GM23338 (cell line): ENCODE measurements at regions not wholly inside any gene's neighbourhood (a gene's known extent, or its start where the extent isn't known, plus 50 kb on each side); places are given as distances from the start of the nearest gene placed in this dataset.

Experiments
- ATAC-seq: fragments of 200-7000 bp; cut with Tn5 transposase; 3 replicates; pipeline ENCODE4 v1.9.1; 2020
- DNase-seq: peaks from one replicate; pipeline ENCODE4 v3.0.0-alpha.2; 2015; ENCODE audit warnings: low spot score
- H2AFZ ChIP-seq: fragments of 200-600 bp; sonication (generic); 2 replicates; pipeline ENCODE4 v1.8.0; 2016; ENCODE audit warnings: antibody characterized with exemption, mild to moderate bottlenecking, moderate library complexity
- H3F3A ChIP-seq: fragments of 200-600 bp; sonication (generic); replicated peaks from 2 replicates; pipeline ENCODE4 v1.8.0; 2017; ENCODE audit warnings: antibody characterized with exemption, mixed run types, low read depth
- H3K27ac ChIP-seq: fragments of 200-600 bp; sonication (generic); 2 replicates; pipeline ENCODE4 v1.6.1; 2016; ENCODE audit warnings: low read depth
- H3K27me3 ChIP-seq: fragments of 200-600 bp; sonication (generic); 2 replicates; pipeline ENCODE4 v1.8.0; 2016; ENCODE audit warnings: mild to moderate bottlenecking, mixed run types, moderate library complexity; ENCODE audit not compliant: insufficient read depth
- H3K36me3 ChIP-seq: fragments of 200-600 bp; sonication (generic); 2 replicates; pipeline ENCODE4 v1.8.0; 2016; ENCODE audit warnings: mild to moderate bottlenecking; ENCODE audit not compliant: insufficient read depth
- H3K4me1 ChIP-seq: fragments of 200-600 bp; sonication (generic); 2 replicates; pipeline ENCODE4 v1.8.0; 2016; ENCODE audit warnings: mild to moderate bottlenecking, moderate library complexity; ENCODE audit not compliant: insufficient read depth
- H3K4me2 ChIP-seq: fragments of 200-600 bp; sonication (generic); 2 replicates; pipeline ENCODE4 v1.7.1; 2017; ENCODE audit warnings: mixed run types
- H3K4me3 ChIP-seq: fragments of 200-600 bp; sonication (generic); 2 replicates; pipeline ENCODE4 v1.6.1; 2016; ENCODE audit warnings: mixed run types
- H3K79me2 ChIP-seq: fragments of 200-600 bp; sonication (generic); replicated peaks from 2 replicates; pipeline ENCODE4 v1.8.0; 2017; ENCODE audit warnings: mild to moderate bottlenecking; ENCODE audit not compliant: insufficient read depth
- H3K9me2 ChIP-seq: fragments of 200-600 bp; sonication (generic); 2 replicates; pipeline ENCODE4 v1.8.0; 2017; ENCODE audit not compliant: insufficient read depth
- H4K20me1 ChIP-seq: fragments of 200-600 bp; sonication (generic); replicated peaks from 2 replicates; pipeline ENCODE4 v1.8.0; 2017; ENCODE audit warnings: mild to moderate bottlenecking; ENCODE audit not compliant: insufficient read depth
- H3K27ac Mint-ChIP-seq: 2 replicates; pipeline ENCODE4 v1.8.0; 2020; ENCODE audit warnings: inconsistent platforms, mild to moderate bottlenecking, moderate library complexity, mixed read lengths
- H3K27me3 Mint-ChIP-seq: 3 replicates; pipeline ENCODE4 v1.8.0; 2022; ENCODE audit warnings: low read depth, mild to moderate bottlenecking, moderate library complexity, mixed read lengths, inconsistent platforms; ENCODE audit not compliant: insufficient read depth, poor library complexity
- H3K36me3 Mint-ChIP-seq: 3 replicates; pipeline ENCODE4 v1.8.0; 2021; ENCODE audit warnings: low read depth, mild to moderate bottlenecking, inconsistent platforms, moderate library complexity, mixed read lengths
- H3K4me1 Mint-ChIP-seq: 3 replicates; pipeline ENCODE4 v1.8.0; 2020; ENCODE audit warnings: mild to moderate bottlenecking, inconsistent platforms, mixed read lengths
- H3K4me3 Mint-ChIP-seq: 3 replicates; pipeline ENCODE4 v1.8.0; 2021; ENCODE audit warnings: moderate library complexity, mild to moderate bottlenecking, inconsistent platforms, mixed read lengths
- H3K9me3 Mint-ChIP-seq: 3 replicates; pipeline ENCODE4 v1.8.0; 2020; ENCODE audit warnings: moderate library complexity, mild to moderate bottlenecking, inconsistent platforms, mixed read lengths
- CREB1 ChIP-seq: fragments of 250-450 bp; sonication (Bioruptor Pico); IDR thresholded peaks from 2 replicates; pipeline ENCODE4 v1.5.0; 2020; ENCODE audit warnings: low read depth, mild to moderate bottlenecking, moderate library complexity
- EZH2 ChIP-seq: fragments of 200-600 bp; sonication (generic); IDR thresholded peaks from one replicate; pipeline ENCODE4 v1.8.0; 2017; ENCODE audit warnings: antibody characterized with exemption, mild to moderate bottlenecking, low read depth; ENCODE audit not compliant: unreplicated experiment
- EZH2phosphoT487 ChIP-seq: fragments of 200-600 bp; sonication (generic); IDR thresholded peaks from one replicate; pipeline ENCODE4 v1.8.1; 2018; ENCODE audit warnings: antibody characterized with exemption; ENCODE audit not compliant: unreplicated experiment
- NANOG ChIP-seq: IDR thresholded peaks from 2 replicates; pipeline ENCODE4 v1.6.1; 2016; ENCODE audit warnings: antibody characterized with exemption, borderline replicate concordance
- STAT1 ChIP-seq: IDR thresholded peaks from one replicate; pipeline ENCODE4 v1.6.1; 2016; ENCODE audit warnings: antibody characterized with exemption; ENCODE audit not compliant: unreplicated experiment
- ZNF114 ChIP-seq: fragments of 250-450 bp; sonication (Bioruptor Pico); IDR thresholded peaks from 2 replicates; pipeline ENCODE4 v1.5.0; 2020; ENCODE audit warnings: mild to moderate bottlenecking, moderate library complexity
- ZNF331 ChIP-seq: fragments of 250-450 bp; sonication (Bioruptor Pico); IDR thresholded peaks from 2 replicates; pipeline ENCODE4 v1.5.0; 2020; ENCODE audit warnings: low read depth, mild to moderate bottlenecking, moderate library complexity
- TF ChIP-seq, protein P1 (sequence below): fragments of 250-450 bp; sonication (Bioruptor Pico); IDR thresholded peaks from 2 replicates; pipeline ENCODE4 v1.5.0; 2020; ENCODE audit warnings: mild to moderate bottlenecking, moderate library complexity
- TF ChIP-seq, protein P2 (sequence below): IDR thresholded peaks from 2 replicates; pipeline ENCODE4 v1.6.1; 2016; ENCODE audit warnings: antibody characterized with exemption
- TF ChIP-seq, protein P3 (sequence below), 2 experiments: fragments of 200-600 bp in 1 of 2; sonication (generic) in 1 of 2; conservative IDR thresholded peaks; 2 replicates each; pipeline versions ENCODE4 v1.5.1 to v1.6.1; 2016 to 2017; ENCODE audit warnings: antibody characterized with exemption in 2 of 2, low read depth in 2 of 2, mild to moderate bottlenecking in 2 of 2, moderate library complexity in 1 of 2
- TF ChIP-seq, protein P4 (sequence below): IDR thresholded peaks from one replicate; pipeline ENCODE4 v1.6.1; 2018; ENCODE audit warnings: antibody characterized with exemption; ENCODE audit not compliant: unreplicated experiment

DNA sequence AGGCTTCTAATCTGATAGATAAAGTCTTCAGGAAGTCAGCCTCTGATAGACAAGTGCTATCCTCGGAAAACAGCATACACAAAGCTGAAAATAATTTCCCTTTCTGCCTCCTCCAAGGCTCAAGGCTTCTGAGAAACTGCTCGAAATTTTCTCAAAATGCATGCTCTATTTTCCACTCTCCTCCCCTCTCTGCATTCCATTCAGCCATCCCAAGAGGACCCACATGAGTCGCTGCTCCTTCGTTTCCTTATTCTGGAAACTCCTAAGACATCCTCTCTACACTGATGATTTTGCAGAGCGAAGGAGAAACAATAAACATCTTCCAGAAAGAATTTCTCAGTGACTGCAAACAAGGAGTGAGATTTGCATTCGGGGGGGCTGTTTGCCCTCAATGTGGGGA is 92.2 kb upstream of the SFSWAP start (continued):
- TF ChIP-seq, protein P1, sequence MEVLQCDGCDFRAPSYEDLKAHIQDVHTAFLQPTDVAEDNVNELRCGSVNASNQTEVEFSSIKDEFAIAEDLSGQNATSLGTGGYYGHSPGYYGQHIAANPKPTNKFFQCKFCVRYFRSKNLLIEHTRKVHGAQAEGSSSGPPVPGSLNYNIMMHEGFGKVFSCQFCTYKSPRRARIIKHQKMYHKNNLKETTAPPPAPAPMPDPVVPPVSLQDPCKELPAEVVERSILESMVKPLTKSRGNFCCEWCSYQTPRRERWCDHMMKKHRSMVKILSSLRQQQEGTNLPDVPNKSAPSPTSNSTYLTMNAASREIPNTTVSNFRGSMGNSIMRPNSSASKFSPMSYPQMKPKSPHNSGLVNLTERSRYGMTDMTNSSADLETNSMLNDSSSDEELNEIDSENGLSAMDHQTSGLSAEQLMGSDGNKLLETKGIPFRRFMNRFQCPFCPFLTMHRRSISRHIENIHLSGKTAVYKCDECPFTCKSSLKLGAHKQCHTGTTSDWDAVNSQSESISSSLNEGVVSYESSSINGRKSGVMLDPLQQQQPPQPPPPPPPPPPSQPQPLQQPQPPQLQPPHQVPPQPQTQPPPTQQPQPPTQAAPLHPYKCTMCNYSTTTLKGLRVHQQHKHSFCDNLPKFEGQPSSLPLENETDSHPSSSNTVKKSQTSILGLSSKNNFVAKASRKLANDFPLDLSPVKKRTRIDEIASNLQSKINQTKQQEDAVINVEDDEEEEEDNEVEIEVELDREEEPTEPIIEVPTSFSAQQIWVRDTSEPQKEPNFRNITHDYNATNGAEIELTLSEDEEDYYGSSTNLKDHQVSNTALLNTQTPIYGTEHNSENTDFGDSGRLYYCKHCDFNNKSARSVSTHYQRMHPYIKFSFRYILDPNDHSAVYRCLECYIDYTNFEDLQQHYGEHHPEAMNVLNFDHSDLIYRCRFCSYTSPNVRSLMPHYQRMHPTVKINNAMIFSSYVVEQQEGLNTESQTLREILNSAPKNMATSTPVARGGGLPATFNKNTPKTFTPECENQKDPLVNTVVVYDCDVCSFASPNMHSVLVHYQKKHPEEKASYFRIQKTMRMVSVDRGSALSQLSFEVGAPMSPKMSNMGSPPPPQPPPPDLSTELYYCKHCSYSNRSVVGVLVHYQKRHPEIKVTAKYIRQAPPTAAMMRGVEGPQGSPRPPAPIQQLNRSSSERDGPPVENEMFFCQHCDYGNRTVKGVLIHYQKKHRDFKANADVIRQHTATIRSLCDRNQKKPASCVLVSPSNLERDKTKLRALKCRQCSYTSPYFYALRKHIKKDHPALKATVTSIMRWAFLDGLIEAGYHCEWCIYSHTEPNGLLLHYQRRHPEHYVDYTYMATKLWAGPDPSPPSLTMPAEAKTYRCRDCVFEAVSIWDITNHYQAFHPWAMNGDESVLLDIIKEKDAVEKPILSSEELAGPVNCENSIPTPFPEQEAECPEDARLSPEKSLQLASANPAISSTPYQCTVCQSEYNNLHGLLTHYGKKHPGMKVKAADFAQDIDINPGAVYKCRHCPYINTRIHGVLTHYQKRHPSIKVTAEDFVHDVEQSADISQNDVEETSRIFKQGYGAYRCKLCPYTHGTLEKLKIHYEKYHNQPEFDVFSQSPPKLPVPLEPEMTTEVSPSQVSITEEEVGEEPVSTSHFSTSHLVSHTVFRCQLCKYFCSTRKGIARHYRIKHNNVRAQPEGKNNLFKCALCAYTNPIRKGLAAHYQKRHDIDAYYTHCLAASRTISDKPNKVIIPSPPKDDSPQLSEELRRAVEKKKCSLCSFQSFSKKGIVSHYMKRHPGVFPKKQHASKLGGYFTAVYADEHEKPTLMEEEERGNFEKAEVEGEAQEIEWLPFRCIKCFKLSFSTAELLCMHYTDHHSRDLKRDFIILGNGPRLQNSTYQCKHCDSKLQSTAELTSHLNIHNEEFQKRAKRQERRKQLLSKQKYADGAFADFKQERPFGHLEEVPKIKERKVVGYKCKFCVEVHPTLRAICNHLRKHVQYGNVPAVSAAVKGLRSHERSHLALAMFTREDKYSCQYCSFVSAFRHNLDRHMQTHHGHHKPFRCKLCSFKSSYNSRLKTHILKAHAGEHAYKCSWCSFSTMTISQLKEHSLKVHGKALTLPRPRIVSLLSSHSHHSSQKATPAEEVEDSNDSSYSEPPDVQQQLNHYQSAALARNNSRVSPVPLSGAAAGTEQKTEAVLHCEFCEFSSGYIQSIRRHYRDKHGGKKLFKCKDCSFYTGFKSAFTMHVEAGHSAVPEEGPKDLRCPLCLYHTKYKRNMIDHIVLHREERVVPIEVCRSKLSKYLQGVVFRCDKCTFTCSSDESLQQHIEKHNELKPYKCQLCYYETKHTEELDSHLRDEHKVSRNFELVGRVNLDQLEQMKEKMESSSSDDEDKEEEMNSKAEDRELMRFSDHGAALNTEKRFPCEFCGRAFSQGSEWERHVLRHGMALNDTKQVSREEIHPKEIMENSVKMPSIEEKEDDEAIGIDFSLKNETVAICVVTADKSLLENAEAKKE (CRISPR knock-in tag), result no peak

GRCh38 chr12:131619106-131619642 is 91.7 kb upstream of the SFSWAP start:
- H3F3A ChIP-seq, result no peaks in the 10 kb centered on the region
- peaks cover 13% of the 10 kb centered on the region for H3K4me1 ChIP-seq
- H3K36me3 ChIP-seq, result no peaks in the 10 kb centered on the region
- no peak for DNase-seq
- H3K27me3 ChIP-seq, result no peaks in the 10 kb centered on the region
- H3K9me3 Mint-ChIP-seq, result no peaks in the 10 kb centered on the region
- H3K36me3 Mint-ChIP-seq, result no peaks in the 10 kb centered on the region
- no peak overlapping the region for H3K27ac Mint-ChIP-seq
- H3K27me3 Mint-ChIP-seq, result peaks cover 8% of the 10 kb centered on the region
- ATAC-seq, result no peak
- no peaks in the 10 kb centered on the region for H3K9me2 ChIP-seq
- no peak overlapping the region for H3K4me3 Mint-ChIP-seq
- no peak overlapping the region for H3K4me2 ChIP-seq
- peaks cover 31% of the 10 kb centered on the region for H3K4me1 Mint-ChIP-seq
- no peak overlapping the region for H3K4me3 ChIP-seq
- H4K20me1 ChIP-seq, result no peaks in the 10 kb centered on the region
- H3K79me2 ChIP-seq, result no peaks in the 10 kb centered on the region
- no peak overlapping the region for H3K27ac ChIP-seq
- no peak overlapping the region for H2AFZ ChIP-seq
- TF ChIP-seq NANOG (no peak), ZNF114 (CRISPR knock-in tag) (no peak), ZNF331 (CRISPR knock-in tag) (no peak), EZH2phosphoT487 (no peak), EZH2 (no peak), STAT1 (no peak), CREB1 (CRISPR knock-in tag) (no peak)
- TF ChIP-seq, protein P2, sequence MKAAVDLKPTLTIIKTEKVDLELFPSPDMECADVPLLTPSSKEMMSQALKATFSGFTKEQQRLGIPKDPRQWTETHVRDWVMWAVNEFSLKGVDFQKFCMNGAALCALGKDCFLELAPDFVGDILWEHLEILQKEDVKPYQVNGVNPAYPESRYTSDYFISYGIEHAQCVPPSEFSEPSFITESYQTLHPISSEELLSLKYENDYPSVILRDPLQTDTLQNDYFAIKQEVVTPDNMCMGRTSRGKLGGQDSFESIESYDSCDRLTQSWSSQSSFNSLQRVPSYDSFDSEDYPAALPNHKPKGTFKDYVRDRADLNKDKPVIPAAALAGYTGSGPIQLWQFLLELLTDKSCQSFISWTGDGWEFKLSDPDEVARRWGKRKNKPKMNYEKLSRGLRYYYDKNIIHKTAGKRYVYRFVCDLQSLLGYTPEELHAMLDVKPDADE, result no peak
- TF ChIP-seq, protein P3, sequence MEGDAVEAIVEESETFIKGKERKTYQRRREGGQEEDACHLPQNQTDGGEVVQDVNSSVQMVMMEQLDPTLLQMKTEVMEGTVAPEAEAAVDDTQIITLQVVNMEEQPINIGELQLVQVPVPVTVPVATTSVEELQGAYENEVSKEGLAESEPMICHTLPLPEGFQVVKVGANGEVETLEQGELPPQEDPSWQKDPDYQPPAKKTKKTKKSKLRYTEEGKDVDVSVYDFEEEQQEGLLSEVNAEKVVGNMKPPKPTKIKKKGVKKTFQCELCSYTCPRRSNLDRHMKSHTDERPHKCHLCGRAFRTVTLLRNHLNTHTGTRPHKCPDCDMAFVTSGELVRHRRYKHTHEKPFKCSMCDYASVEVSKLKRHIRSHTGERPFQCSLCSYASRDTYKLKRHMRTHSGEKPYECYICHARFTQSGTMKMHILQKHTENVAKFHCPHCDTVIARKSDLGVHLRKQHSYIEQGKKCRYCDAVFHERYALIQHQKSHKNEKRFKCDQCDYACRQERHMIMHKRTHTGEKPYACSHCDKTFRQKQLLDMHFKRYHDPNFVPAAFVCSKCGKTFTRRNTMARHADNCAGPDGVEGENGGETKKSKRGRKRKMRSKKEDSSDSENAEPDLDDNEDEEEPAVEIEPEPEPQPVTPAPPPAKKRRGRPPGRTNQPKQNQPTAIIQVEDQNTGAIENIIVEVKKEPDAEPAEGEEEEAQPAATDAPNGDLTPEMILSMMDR (conservative IDR thresholded peaks at IDR 0.05; ENCODE audit: low read depth in 2 of 2), result no peak
- TF ChIP-seq, protein P4, sequence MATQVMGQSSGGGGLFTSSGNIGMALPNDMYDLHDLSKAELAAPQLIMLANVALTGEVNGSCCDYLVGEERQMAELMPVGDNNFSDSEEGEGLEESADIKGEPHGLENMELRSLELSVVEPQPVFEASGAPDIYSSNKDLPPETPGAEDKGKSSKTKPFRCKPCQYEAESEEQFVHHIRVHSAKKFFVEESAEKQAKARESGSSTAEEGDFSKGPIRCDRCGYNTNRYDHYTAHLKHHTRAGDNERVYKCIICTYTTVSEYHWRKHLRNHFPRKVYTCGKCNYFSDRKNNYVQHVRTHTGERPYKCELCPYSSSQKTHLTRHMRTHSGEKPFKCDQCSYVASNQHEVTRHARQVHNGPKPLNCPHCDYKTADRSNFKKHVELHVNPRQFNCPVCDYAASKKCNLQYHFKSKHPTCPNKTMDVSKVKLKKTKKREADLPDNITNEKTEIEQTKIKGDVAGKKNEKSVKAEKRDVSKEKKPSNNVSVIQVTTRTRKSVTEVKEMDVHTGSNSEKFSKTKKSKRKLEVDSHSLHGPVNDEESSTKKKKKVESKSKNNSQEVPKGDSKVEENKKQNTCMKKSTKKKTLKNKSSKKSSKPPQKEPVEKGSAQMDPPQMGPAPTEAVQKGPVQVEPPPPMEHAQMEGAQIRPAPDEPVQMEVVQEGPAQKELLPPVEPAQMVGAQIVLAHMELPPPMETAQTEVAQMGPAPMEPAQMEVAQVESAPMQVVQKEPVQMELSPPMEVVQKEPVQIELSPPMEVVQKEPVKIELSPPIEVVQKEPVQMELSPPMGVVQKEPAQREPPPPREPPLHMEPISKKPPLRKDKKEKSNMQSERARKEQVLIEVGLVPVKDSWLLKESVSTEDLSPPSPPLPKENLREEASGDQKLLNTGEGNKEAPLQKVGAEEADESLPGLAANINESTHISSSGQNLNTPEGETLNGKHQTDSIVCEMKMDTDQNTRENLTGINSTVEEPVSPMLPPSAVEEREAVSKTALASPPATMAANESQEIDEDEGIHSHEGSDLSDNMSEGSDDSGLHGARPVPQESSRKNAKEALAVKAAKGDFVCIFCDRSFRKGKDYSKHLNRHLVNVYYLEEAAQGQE, result no peak
